D721Med (cell line): ENCODE measurements at regions not wholly inside any gene's neighbourhood (a gene's known extent, or its start where the extent isn't known, plus 50 kb on each side); places are given as distances from the start of the nearest gene placed in this dataset.

Source experiments
- DNase-seq: peaks from one replicate; pipeline ENCODE4 v3.0.0; 2011; ENCODE audit warnings: low spot score; ENCODE audit not compliant: insufficient read length
- FAIRE-seq: peaks from 2 replicates; lab custom pipeline; 2011; peaks lifted over from hg19 to GRCh38; lab: Jason Lieb, UNC
- TF ChIP-seq, protein P1 (sequence below): IDR thresholded peaks from 2 replicates; pipeline ENCODE4 v1.5.1; 2012; ENCODE audit warnings: mild to moderate bottlenecking, control low read depth; ENCODE audit not compliant: insufficient read depth; ENCODE audit errors: missing control alignments

DNA sequence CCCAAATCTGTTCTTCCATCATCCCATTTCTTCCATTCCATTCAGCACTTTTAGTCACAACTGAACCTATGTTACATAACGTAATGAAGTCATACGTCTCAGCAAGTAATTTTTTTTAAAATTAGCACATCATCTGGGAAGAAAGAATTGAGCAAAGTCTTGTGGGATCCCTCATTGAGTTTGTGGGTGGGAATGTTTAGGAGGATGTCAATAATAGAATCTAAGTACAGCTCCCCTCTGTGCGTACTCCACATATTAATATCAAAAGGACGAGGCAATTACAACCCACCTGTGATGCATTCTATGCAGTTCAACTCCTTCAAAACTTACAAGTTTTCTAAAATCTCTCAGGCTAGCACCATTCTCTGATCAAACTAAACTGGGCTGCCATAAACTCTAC, 526.3 kb downstream of the AGTPBP1 start:
- TF ChIP-seq, protein P1, sequence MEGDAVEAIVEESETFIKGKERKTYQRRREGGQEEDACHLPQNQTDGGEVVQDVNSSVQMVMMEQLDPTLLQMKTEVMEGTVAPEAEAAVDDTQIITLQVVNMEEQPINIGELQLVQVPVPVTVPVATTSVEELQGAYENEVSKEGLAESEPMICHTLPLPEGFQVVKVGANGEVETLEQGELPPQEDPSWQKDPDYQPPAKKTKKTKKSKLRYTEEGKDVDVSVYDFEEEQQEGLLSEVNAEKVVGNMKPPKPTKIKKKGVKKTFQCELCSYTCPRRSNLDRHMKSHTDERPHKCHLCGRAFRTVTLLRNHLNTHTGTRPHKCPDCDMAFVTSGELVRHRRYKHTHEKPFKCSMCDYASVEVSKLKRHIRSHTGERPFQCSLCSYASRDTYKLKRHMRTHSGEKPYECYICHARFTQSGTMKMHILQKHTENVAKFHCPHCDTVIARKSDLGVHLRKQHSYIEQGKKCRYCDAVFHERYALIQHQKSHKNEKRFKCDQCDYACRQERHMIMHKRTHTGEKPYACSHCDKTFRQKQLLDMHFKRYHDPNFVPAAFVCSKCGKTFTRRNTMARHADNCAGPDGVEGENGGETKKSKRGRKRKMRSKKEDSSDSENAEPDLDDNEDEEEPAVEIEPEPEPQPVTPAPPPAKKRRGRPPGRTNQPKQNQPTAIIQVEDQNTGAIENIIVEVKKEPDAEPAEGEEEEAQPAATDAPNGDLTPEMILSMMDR: no peak
- DNase-seq (no peak), FAIRE-seq (no peak)

DNA sequence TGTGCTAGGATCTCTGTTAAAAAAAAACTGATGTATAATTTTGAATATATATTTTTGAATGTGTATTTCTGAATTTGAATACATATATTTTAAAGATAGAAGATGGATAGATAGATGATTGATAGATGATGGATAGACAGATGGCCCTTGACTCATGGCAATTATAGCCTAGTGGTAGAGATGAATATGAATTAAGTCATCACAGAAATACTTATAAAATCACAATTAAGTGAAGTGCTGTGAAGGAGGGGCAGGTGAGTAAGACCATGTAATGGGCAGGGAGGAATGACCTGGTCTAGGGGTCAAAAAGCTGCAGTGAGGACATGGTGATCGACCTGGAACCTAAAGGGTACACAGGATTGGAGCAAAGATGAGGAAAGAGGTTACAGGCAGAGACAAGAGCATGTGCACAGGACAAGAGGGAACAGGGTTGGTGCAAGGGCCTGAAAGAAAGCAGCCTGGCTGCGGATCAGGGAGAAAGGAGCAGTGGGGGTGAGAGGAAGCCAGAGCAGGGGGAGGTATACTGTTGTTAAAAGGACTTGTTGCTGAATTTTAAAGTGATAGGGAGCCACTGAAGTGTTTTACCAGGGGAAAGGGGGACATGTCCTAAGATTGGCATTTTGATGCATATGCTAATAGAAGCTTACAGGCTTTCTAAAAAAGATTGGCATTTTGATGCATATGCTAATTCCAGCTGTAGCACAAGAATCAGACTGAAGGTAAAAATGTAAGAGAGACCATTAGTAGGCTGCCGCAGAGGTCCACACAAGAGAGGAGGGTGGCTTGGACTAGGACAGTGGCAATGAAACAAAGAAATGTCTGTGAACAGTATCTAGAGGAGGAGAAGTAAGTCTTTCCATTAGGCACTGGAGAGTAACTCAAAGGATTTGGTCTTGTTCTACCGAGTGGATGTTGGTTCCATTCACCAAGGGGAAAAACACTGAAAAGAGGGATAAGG, 527.8 kb downstream of the AGTPBP1 start:
- FAIRE-seq: no peak
- DNase-seq: no peak
- TF ChIP-seq, protein P1: no peak

DNA sequence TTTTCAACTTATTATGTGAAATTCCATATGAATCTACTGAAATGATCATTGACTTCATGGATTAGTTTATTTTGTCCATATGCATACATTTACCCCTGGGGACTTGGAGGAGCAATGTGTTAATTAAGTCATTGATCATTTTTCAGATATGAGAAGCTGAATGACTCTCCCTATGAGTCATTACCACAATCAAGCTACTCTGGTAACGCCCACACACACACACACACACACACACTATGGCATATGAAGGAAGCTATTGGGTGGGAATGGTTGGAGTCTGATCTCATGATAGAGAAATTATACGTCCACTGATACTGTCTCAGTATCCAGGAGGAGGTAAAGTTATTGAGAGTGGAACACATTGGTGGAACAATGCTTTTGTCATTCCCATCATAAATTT, 528.9 kb downstream of the AGTPBP1 start:
- DNase-seq: no peak
- FAIRE-seq: no peak

DNA sequence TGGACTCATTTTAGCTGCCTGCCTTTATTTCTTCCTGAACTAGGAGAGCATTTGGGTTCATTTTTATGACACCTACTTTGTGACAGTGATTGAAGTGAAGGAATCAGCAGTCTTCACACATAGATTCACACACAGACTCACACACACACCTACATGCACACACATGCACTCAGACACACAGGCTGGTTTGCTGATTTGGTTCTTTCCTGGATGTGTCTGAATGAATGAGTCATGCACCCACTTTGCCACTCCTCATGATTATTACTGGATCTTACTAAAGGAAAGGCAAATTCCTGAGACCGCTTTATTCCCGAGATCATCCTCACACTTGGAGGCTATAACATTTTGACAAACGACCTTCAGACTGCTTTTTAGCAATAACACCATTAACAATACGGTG, 529.5 kb downstream of the AGTPBP1 start:
- FAIRE-seq: no peak

More for the DNA sequence above, 528.9 kb downstream of the AGTPBP1 start:
- TF ChIP-seq, protein P1: no peak

DNA sequence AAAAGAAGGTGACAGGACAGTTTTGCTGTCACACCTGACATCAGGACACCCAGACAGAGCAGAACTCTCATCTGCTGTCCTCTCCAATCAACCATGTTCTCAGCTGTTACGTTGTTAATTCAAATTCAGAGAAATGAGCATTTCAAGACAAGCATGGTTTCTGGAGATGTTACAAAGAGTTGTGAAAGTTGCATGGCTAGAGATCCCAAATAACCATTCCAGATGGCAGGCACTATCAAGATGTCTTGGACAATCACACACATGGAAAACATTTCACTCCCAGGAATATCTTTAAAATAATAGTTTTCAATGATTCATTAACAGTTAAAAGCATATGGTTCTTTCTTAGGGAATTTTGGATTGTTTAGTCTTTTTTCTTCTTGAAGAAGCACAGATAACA, 533.1 kb downstream of the AGTPBP1 start:
- no peak for DNase-seq
- TF ChIP-seq, protein P1: no peak
- FAIRE-seq: no peak

More for the DNA sequence above, 529.5 kb downstream of the AGTPBP1 start:
- DNase-seq: no peak
- TF ChIP-seq, protein P1: no peak

DNA sequence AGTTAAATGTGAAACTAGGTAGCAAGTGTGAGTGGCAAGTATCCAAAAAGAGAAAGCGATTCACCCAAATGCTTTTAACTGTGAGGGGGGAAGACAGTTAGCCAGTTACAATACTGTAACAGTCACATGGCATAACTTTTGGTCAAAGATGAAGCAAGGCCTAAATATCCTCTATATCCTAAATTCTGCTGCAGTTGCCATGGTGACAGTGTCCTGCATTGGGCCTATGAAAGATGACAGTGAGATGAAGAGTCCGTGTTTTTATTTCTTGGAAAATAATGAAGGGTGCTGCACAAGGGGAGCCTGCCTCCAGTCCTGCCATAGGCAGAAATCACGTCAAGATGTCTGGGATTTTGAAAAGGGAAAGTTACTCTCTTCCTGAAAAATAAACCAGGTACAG, 534.6 kb downstream of the NTRK2 start:
- DNase-seq (no peak), FAIRE-seq (no peak)
- TF ChIP-seq, protein P1: no peak

DNA sequence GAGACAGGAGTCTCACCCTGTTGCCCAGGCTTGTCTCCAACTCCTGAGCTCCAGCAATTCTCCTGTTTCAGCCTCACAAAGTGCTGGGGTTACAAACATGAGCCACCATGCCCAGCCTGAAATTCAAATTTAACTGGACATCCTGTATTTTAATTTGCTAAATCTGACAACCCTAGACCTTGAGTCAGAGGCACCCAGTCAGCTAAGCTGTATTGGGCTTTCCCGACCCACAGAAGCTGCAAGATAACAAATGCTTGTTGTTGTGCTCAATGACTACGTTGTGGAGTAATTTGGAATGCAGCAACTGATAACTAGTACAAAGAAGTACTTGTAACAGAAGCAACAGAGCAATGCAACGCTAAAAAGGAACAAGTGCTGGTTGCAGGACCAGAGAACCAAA, 533.1 kb downstream of the NTRK2 start:
- FAIRE-seq (no peak), DNase-seq (no peak)
- TF ChIP-seq, protein P1: no peak
